GM23338 (cell line): ENCODE measurements at regions not wholly inside any gene's neighbourhood (a gene's known extent, or its start where the extent isn't known, plus 50 kb on each side); places are given as distances from the start of the nearest gene placed in this dataset.

Experiments
- ATAC-seq: fragments of 200-7000 bp; cut with Tn5 transposase; 3 replicates; pipeline ENCODE4 v1.9.1; 2020
- DNase-seq: peaks from one replicate; pipeline ENCODE4 v3.0.0-alpha.2; 2015; ENCODE audit warnings: low spot score
- H2AFZ ChIP-seq: fragments of 200-600 bp; sonication (generic); 2 replicates; pipeline ENCODE4 v1.8.0; 2016; ENCODE audit warnings: antibody characterized with exemption, mild to moderate bottlenecking, moderate library complexity
- H3F3A ChIP-seq: fragments of 200-600 bp; sonication (generic); replicated peaks from 2 replicates; pipeline ENCODE4 v1.8.0; 2017; ENCODE audit warnings: antibody characterized with exemption, mixed run types, low read depth
- H3K27ac ChIP-seq: fragments of 200-600 bp; sonication (generic); 2 replicates; pipeline ENCODE4 v1.6.1; 2016; ENCODE audit warnings: low read depth
- H3K27me3 ChIP-seq: fragments of 200-600 bp; sonication (generic); 2 replicates; pipeline ENCODE4 v1.8.0; 2016; ENCODE audit warnings: mild to moderate bottlenecking, mixed run types, moderate library complexity; ENCODE audit not compliant: insufficient read depth
- H3K36me3 ChIP-seq: fragments of 200-600 bp; sonication (generic); 2 replicates; pipeline ENCODE4 v1.8.0; 2016; ENCODE audit warnings: mild to moderate bottlenecking; ENCODE audit not compliant: insufficient read depth
- H3K4me1 ChIP-seq: fragments of 200-600 bp; sonication (generic); 2 replicates; pipeline ENCODE4 v1.8.0; 2016; ENCODE audit warnings: mild to moderate bottlenecking, moderate library complexity; ENCODE audit not compliant: insufficient read depth
- H3K4me2 ChIP-seq: fragments of 200-600 bp; sonication (generic); 2 replicates; pipeline ENCODE4 v1.7.1; 2017; ENCODE audit warnings: mixed run types
- H3K4me3 ChIP-seq: fragments of 200-600 bp; sonication (generic); 2 replicates; pipeline ENCODE4 v1.6.1; 2016; ENCODE audit warnings: mixed run types
- H3K79me2 ChIP-seq: fragments of 200-600 bp; sonication (generic); replicated peaks from 2 replicates; pipeline ENCODE4 v1.8.0; 2017; ENCODE audit warnings: mild to moderate bottlenecking; ENCODE audit not compliant: insufficient read depth
- H3K9me2 ChIP-seq: fragments of 200-600 bp; sonication (generic); 2 replicates; pipeline ENCODE4 v1.8.0; 2017; ENCODE audit not compliant: insufficient read depth
- H4K20me1 ChIP-seq: fragments of 200-600 bp; sonication (generic); replicated peaks from 2 replicates; pipeline ENCODE4 v1.8.0; 2017; ENCODE audit warnings: mild to moderate bottlenecking; ENCODE audit not compliant: insufficient read depth
- H3K27ac Mint-ChIP-seq: 2 replicates; pipeline ENCODE4 v1.8.0; 2020; ENCODE audit warnings: inconsistent platforms, mild to moderate bottlenecking, moderate library complexity, mixed read lengths
- H3K27me3 Mint-ChIP-seq: 3 replicates; pipeline ENCODE4 v1.8.0; 2022; ENCODE audit warnings: low read depth, mild to moderate bottlenecking, moderate library complexity, mixed read lengths, inconsistent platforms; ENCODE audit not compliant: insufficient read depth, poor library complexity
- H3K36me3 Mint-ChIP-seq: 3 replicates; pipeline ENCODE4 v1.8.0; 2021; ENCODE audit warnings: low read depth, mild to moderate bottlenecking, inconsistent platforms, moderate library complexity, mixed read lengths
- H3K4me1 Mint-ChIP-seq: 3 replicates; pipeline ENCODE4 v1.8.0; 2020; ENCODE audit warnings: mild to moderate bottlenecking, inconsistent platforms, mixed read lengths
- H3K4me3 Mint-ChIP-seq: 3 replicates; pipeline ENCODE4 v1.8.0; 2021; ENCODE audit warnings: moderate library complexity, mild to moderate bottlenecking, inconsistent platforms, mixed read lengths
- H3K9me3 Mint-ChIP-seq: 3 replicates; pipeline ENCODE4 v1.8.0; 2020; ENCODE audit warnings: moderate library complexity, mild to moderate bottlenecking, inconsistent platforms, mixed read lengths
- CREB1 ChIP-seq: fragments of 250-450 bp; sonication (Bioruptor Pico); IDR thresholded peaks from 2 replicates; pipeline ENCODE4 v1.5.0; 2020; ENCODE audit warnings: low read depth, mild to moderate bottlenecking, moderate library complexity
- ETS1 ChIP-seq: IDR thresholded peaks from 2 replicates; pipeline ENCODE4 v1.6.1; 2016; ENCODE audit warnings: antibody characterized with exemption
- EZH2 ChIP-seq: fragments of 200-600 bp; sonication (generic); IDR thresholded peaks from one replicate; pipeline ENCODE4 v1.8.0; 2017; ENCODE audit warnings: antibody characterized with exemption, mild to moderate bottlenecking, low read depth; ENCODE audit not compliant: unreplicated experiment
- EZH2phosphoT487 ChIP-seq: fragments of 200-600 bp; sonication (generic); IDR thresholded peaks from one replicate; pipeline ENCODE4 v1.8.1; 2018; ENCODE audit warnings: antibody characterized with exemption; ENCODE audit not compliant: unreplicated experiment
- JUNB ChIP-seq: IDR thresholded peaks from one replicate; pipeline ENCODE4 v1.6.1; 2016; ENCODE audit warnings: antibody characterized with exemption; ENCODE audit not compliant: unreplicated experiment
- NANOG ChIP-seq: IDR thresholded peaks from 2 replicates; pipeline ENCODE4 v1.6.1; 2016; ENCODE audit warnings: antibody characterized with exemption, borderline replicate concordance
- REST ChIP-seq: IDR thresholded peaks from one replicate; pipeline ENCODE4 v1.6.1; 2018; ENCODE audit warnings: antibody characterized with exemption; ENCODE audit not compliant: unreplicated experiment
- ZNF114 ChIP-seq: fragments of 250-450 bp; sonication (Bioruptor Pico); IDR thresholded peaks from 2 replicates; pipeline ENCODE4 v1.5.0; 2020; ENCODE audit warnings: mild to moderate bottlenecking, moderate library complexity
- ZNF331 ChIP-seq: fragments of 250-450 bp; sonication (Bioruptor Pico); IDR thresholded peaks from 2 replicates; pipeline ENCODE4 v1.5.0; 2020; ENCODE audit warnings: low read depth, mild to moderate bottlenecking, moderate library complexity
- ZNF462 ChIP-seq: fragments of 250-450 bp; sonication (Bioruptor Pico); IDR thresholded peaks from 2 replicates; pipeline ENCODE4 v1.5.0; 2020; ENCODE audit warnings: mild to moderate bottlenecking, moderate library complexity
- TF ChIP-seq, protein P1 (sequence below), 2 experiments: fragments of 200-600 bp in 1 of 2; sonication (generic) in 1 of 2; conservative IDR thresholded peaks; 2 replicates each; pipeline versions ENCODE4 v1.5.1 to v1.6.1; 2016 to 2017; ENCODE audit warnings: antibody characterized with exemption in 2 of 2, low read depth in 2 of 2, mild to moderate bottlenecking in 2 of 2, moderate library complexity in 1 of 2

- Histone ChIP-seq H2AFZ (no peak overlapping the region), H3K36me3 (no peaks in the 10 kb centered on the region), H3K79me2 (no peaks in the 10 kb centered on the region), H3F3A (no peaks in the 10 kb centered on the region), H3K4me2 (no peak overlapping the region), H3K27me3 (no peaks in the 10 kb centered on the region), H3K9me2 (no peaks in the 10 kb centered on the region), H3K4me3 (no peak overlapping the region), H3K27ac (no peak overlapping the region), H3K4me1 (no peaks in the 10 kb centered on the region), H4K20me1 (no peaks in the 10 kb centered on the region)
- H3K27me3 Mint-ChIP-seq: no peaks in the 10 kb centered on the region
- peaks cover 16% of the 10 kb centered on the region; the same call in 2 of the 3 replicates for H3K9me3 Mint-ChIP-seq
- no peak for TF ChIP-seq ZNF114 (CRISPR knock-in tag)
- TF ChIP-seq JUNB: no peak
- TF ChIP-seq NANOG: no peak
- TF ChIP-seq EZH2phosphoT487: no peak
- TF ChIP-seq ZNF462 (CRISPR knock-in tag): no peak
- TF ChIP-seq REST: no peak
- TF ChIP-seq ETS1: no peak
- TF ChIP-seq CREB1 (CRISPR knock-in tag): no peak
- TF ChIP-seq ZNF331: no peak
- TF ChIP-seq EZH2: no peak
- TF ChIP-seq, protein P1, sequence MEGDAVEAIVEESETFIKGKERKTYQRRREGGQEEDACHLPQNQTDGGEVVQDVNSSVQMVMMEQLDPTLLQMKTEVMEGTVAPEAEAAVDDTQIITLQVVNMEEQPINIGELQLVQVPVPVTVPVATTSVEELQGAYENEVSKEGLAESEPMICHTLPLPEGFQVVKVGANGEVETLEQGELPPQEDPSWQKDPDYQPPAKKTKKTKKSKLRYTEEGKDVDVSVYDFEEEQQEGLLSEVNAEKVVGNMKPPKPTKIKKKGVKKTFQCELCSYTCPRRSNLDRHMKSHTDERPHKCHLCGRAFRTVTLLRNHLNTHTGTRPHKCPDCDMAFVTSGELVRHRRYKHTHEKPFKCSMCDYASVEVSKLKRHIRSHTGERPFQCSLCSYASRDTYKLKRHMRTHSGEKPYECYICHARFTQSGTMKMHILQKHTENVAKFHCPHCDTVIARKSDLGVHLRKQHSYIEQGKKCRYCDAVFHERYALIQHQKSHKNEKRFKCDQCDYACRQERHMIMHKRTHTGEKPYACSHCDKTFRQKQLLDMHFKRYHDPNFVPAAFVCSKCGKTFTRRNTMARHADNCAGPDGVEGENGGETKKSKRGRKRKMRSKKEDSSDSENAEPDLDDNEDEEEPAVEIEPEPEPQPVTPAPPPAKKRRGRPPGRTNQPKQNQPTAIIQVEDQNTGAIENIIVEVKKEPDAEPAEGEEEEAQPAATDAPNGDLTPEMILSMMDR (conservative IDR thresholded peaks at IDR 0.05; ENCODE audit: low read depth in 2 of 2): no peak
- ATAC-seq: no peak
- H3K36me3 Mint-ChIP-seq: peaks cover 5% of the 10 kb centered on the region; the same call in 1 of the 3 replicates
- no peak overlapping the region for H3K27ac Mint-ChIP-seq
- no peak for DNase-seq
- H3K4me3 Mint-ChIP-seq: no peak overlapping the region
- H3K4me1 Mint-ChIP-seq: 0 out of 3 replicates have a peak, but pooled peaks cover 2% of the 10 kb centered on the region
Observed at GRCh38 chr9:3138231-3139229, 294.6 kb upstream of the PUM3 start.
